Testis (tissue), 2 donors: ENCODE measurements at regions not wholly inside any gene's neighbourhood (a gene's known extent, or its start where the extent isn't known, plus 50 kb on each side); places are given as distances from the start of the nearest gene placed in this dataset.

ENCODE experiments used
- POLR2A ChIP-seq: fragments of 450-650 bp; IDR thresholded peaks from one replicate; pipeline ENCODE4 v1.6.1; 2017; ENCODE audit warnings: antibody characterized with exemption, mild to moderate bottlenecking, moderate library complexity
- TF ChIP-seq, protein P1 (sequence below), 3 experiments: fragments of 450-650 bp in 2 of 3; fragments of 200-600 bp in 1 of 3; sonication (generic) in 1 of 3; IDR thresholded peaks; one replicate each; pipeline ENCODE4 v1.5.1; 2016 to 2019; ENCODE audit warnings: antibody characterized with exemption in 3 of 3, mild to moderate bottlenecking in 2 of 3, moderate library complexity in 1 of 3

DNA sequence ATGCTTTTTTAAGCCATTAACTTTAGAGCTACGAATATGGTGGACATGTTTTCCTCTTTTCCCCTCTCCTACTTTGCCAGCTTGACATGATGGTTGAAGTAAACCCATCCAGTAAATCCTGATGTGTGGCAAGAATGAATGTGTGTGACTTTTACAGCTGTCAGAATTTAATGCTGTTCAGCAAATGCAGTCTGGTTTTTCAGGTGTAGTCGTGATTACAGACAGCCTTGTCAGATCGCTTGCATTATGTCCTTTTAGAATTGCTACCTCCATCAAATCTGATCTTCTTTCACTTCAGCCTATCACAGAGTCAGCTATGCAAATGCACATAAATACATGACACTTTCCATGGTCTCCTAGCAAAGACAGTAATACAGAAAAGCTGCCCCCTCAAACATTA, 278.5 kb downstream of the FBXO15 start:
- TF ChIP-seq, protein P1, sequence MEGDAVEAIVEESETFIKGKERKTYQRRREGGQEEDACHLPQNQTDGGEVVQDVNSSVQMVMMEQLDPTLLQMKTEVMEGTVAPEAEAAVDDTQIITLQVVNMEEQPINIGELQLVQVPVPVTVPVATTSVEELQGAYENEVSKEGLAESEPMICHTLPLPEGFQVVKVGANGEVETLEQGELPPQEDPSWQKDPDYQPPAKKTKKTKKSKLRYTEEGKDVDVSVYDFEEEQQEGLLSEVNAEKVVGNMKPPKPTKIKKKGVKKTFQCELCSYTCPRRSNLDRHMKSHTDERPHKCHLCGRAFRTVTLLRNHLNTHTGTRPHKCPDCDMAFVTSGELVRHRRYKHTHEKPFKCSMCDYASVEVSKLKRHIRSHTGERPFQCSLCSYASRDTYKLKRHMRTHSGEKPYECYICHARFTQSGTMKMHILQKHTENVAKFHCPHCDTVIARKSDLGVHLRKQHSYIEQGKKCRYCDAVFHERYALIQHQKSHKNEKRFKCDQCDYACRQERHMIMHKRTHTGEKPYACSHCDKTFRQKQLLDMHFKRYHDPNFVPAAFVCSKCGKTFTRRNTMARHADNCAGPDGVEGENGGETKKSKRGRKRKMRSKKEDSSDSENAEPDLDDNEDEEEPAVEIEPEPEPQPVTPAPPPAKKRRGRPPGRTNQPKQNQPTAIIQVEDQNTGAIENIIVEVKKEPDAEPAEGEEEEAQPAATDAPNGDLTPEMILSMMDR (IDR thresholded peaks at IDR 0.05): no peak
- TF ChIP-seq POLR2A: no peak
